Fibroblast of pulmonary artery (primary cell): ENCODE measurements at regions not wholly inside any gene's neighbourhood (a gene's known extent, or its start where the extent isn't known, plus 50 kb on each side); places are given as distances from the start of the nearest gene placed in this dataset.

Experiments
- DNase-seq: peaks from one replicate; pipeline ENCODE4 v3.0.0-alpha.2; 2010; ENCODE audit warnings: low read depth
- H3K4me3 ChIP-seq: replicated peaks from 2 replicates; pipeline ENCODE4 v1.5.1; 2011; ENCODE audit warnings: low read depth, mild to moderate bottlenecking, control low read depth, low read length, moderate library complexity
- CTCF ChIP-seq: IDR thresholded peaks from 2 replicates; pipeline ENCODE4 v1.5.1; 2011; ENCODE audit warnings: mild to moderate bottlenecking, control low read depth, low read length, inconsistent platforms; ENCODE audit errors: missing control alignments

DNA sequence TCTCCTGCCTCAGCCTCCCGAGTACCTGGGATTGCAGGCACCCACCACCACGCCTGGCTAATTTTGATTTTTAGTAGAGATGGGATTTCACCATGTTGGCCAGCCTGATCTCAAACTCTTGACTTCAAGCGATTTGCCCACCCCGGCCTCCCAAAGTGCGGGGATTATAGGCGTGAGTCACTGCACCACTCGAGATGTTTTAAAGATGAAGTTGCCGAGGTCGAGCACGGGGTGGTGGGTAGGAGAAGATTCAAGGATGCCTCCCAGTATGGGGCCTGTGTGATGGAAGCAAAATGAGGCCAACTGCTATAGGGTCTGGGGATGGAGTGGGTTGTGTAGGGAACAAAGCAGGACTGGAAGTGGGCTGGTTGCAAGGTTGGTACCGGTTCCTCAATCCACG, 245.2 kb downstream of the MN1 start:
- H3K4me3 ChIP-seq = no peak overlapping the region
- no peak for TF ChIP-seq CTCF
- no peak for DNase-seq

DNA sequence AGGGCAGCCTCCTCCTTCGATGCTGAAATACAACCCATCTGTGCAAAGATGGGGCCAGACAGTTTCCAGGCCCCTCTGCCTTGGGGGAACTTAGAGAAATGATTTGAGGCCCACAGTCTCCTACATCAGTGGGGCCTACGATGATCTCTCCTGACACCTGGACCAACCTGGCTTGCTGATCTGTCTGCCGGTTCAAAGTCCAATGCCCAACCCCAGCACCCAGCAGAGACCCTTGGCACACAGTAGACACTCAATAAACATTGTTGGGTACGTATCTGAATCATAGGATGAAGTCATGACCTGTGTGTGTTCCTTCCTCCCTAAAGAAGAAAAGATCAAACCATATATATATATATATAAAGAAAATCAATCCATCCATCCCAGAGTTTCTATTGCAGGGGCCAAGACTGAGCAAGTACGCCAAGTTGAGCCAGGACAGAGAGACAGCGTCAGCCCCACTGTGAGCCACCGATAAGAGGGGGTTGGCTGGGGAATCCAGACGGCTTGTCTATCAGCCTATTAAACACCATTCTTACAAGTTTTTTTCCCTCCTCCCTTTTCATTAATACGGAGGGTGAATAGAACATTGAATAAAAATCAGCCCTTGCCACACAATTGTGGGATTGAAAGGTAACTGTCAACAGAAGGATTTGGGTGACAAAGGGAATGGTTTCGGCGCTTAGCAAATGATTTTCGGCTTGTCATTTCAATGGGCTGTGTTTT, 244.1 kb downstream of the MN1 start:
- no peak for TF ChIP-seq CTCF
- H3K4me3 ChIP-seq = no peak overlapping the region
- DNase-seq = no peak

DNA sequence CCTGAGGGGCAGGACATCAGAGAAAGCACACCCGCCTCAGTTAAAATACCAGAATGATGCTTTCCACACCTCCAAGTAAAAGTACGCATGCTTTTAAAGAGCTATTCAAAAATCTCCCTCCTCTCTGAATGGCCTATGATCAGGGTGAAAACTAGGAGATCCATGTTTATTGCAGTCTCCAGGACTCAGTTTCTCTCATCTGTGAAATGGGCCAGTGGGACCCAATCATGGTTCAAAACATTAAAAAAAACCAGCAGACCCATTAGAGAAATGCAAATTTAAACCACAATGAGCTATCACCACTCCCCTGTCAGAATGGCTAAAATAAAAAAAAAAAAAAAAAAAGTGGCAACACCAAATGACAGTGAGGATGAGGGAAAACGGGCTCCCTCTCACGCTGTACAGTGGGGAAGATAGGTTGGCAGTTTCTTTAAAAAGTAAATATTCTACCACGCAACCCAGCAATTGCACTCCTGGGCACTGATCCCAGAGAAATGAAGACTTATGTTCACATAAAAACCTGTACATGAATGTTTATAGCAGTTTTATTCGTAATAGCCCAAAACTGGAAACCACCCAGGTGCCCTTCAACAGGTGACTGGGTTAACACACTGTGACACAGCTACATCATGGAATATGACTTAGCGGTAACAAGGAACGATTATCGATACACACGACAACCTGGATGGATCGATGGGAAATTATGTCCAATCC, 242.7 kb downstream of the MN1 start:
- no peak for DNase-seq
- TF ChIP-seq CTCF = no peak
- H3K4me3 ChIP-seq = no peak overlapping the region

DNA sequence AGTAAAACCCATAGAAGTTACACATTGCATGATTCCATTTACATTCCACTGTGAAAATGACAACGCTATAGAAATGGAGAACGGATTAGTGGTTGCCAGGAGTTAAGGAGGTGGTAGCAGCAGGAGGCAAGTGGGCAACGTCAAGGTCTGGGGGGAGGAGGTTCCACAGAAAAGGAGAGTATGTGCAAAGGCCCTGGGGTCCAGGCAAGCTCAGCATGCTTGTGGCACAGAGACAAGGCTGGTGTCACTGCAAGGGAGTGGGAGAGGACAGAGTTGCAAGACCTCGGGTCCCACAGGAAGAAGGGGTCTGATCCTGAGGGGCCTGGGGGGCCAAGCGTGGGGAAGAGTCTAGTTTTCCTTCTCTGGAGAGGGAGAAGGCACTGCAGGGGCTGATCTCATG, 240.8 kb downstream of the MN1 start:
- no peak for TF ChIP-seq CTCF
- no peak for DNase-seq
- no peak overlapping the region for H3K4me3 ChIP-seq

GRCh38 chr22:27561286-27561904, 240.2 kb downstream of the MN1 start:
- no peak for TF ChIP-seq CTCF
- DNase-seq = peak; percentile 56
- no peak overlapping the region for H3K4me3 ChIP-seq

DNA sequence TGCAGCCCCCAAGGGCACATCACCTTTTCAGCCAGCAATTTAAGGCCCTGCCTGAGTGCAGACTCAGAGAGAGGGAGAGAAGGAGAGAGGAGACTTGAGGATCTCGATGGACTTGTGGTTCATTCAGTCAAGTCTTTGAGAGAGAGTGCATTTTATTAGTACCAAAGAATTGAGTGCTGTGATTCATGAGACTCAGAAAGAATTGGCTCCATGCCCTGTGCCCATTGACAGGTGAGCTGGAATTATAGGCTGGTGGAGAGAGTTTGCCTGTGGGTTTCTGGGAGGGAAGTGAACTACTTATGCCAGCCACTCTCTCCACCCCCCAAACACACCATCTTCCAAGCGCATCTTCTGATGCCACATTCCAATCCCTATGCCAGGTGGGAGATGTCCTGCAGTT, 236.8 kb downstream of the MN1 start:
- no peak for DNase-seq
- no peak for TF ChIP-seq CTCF
- no peak overlapping the region for H3K4me3 ChIP-seq
